SK-N-SH (cell line): ENCODE measurements at regions not wholly inside any gene's neighbourhood (a gene's known extent, or its start where the extent isn't known, plus 50 kb on each side); places are given as distances from the start of the nearest gene placed in this dataset.

Source experiments
- CTCF ChIP-seq: fragments of 200-600 bp; sonication (generic); IDR thresholded peaks from 2 replicates; pipeline ENCODE4 v1.6.1; 2017; ENCODE audit warnings: antibody characterized with exemption, mild to moderate bottlenecking, moderate library complexity
- ELF1 ChIP-seq: IDR thresholded peaks from 2 replicates; pipeline ENCODE4 v1.4.0; 2012
- EP300 ChIP-seq, 2 experiments: IDR thresholded peaks; 2 replicates each; pipeline versions ENCODE4 v1.4.0 to v1.6.1; 2012; ENCODE audit warnings: borderline replicate concordance in 1 of 2, low read depth in 1 of 2, low read length in 1 of 2
- EZH2phosphoT487 ChIP-seq: fragments of 200-600 bp; sonication (generic); IDR thresholded peaks from 2 replicates; pipeline ENCODE4 v1.6.1; 2017; ENCODE audit warnings: low read depth, mixed run types, mild to moderate bottlenecking, antibody characterized with exemption, moderate library complexity, borderline replicate concordance
- GATA2 ChIP-seq: sonication (generic); formaldehyde crosslinking; IDR thresholded peaks from 2 replicates; pipeline ENCODE4 v1.5.0; 2020; ENCODE audit warnings: mild to moderate bottlenecking, missing genetic modification reagents
- JUND ChIP-seq: IDR thresholded peaks from 2 replicates; pipeline ENCODE4 v1.4.0; 2012
- MEF2A ChIP-seq: IDR thresholded peaks from 2 replicates; pipeline ENCODE4 v1.4.0; 2012; ENCODE audit warnings: low read depth, borderline replicate concordance
- NRF1 ChIP-seq: IDR thresholded peaks from 2 replicates; pipeline ENCODE4 v1.6.1; 2012; ENCODE audit warnings: low read depth, mild to moderate bottlenecking, low read length
- RAD21 ChIP-seq: IDR thresholded peaks from 2 replicates; pipeline ENCODE4 v1.6.1; 2012; ENCODE audit warnings: mild to moderate bottlenecking, low read length
- RFX5 ChIP-seq: IDR thresholded peaks from 2 replicates; pipeline ENCODE4 v1.6.1; 2012; ENCODE audit warnings: mild to moderate bottlenecking, improper control_type of control experiment, low read length
- RXRA ChIP-seq: IDR thresholded peaks from 2 replicates; pipeline ENCODE4 v1.4.0; 2012; ENCODE audit warnings: low read depth, mild to moderate bottlenecking, borderline replicate concordance
- SIN3A ChIP-seq: IDR thresholded peaks from 2 replicates; pipeline ENCODE4 v1.6.1; 2012; ENCODE audit warnings: low read depth, mild to moderate bottlenecking, low read length, moderate library complexity, borderline replicate concordance
- TCF12 ChIP-seq: IDR thresholded peaks from 2 replicates; pipeline ENCODE4 v1.4.0; 2012

GRCh38 chr7:67447297-67447696 is 450.7 kb downstream of the TYW1 start:
- TF ChIP-seq CTCF, result no peak
- no peak for TF ChIP-seq RAD21
- TF ChIP-seq ELF1, result no peak
- no peak for TF ChIP-seq EZH2phosphoT487
- no peak for TF ChIP-seq RXRA
- no peak for TF ChIP-seq JUND
- TF ChIP-seq MEF2A, result no peak
- TF ChIP-seq TCF12, result no peak
- no peak for TF ChIP-seq NRF1
- no peak for TF ChIP-seq SIN3A
- TF ChIP-seq EP300 (IDR thresholded peaks at IDR 0.05; ENCODE audit: borderline replicate concordance in 1 of 2, low read depth in 1 of 2, low read length in 1 of 2), result no peak
- no peak for TF ChIP-seq GATA2
- no peak for TF ChIP-seq RFX5
